OCI-LY3 (cell line): ENCODE measurements at regions not wholly inside any gene's neighbourhood (a gene's known extent, or its start where the extent isn't known, plus 50 kb on each side); places are given as distances from the start of the nearest gene placed in this dataset.

Source experiments
- CTCF ChIP-seq: fragments of 200-600, 300-600 bp; sonication (generic); IDR thresholded peaks from 2 replicates; pipeline ENCODE4 v1.5.1; 2014; ENCODE audit warnings: antibody characterized with exemption, low read length, low read depth
- EZH2phosphoT487 ChIP-seq: fragments of 200-600 bp; shearing (Covaris generic); IDR thresholded peaks from 2 replicates; pipeline ENCODE4 v1.6.1; 2018; ENCODE audit warnings: antibody characterized with exemption, mixed run types, low read depth

GRCh38 chr6:21914121-21914973 lies 320.8 kb downstream of the SOX4 start:
- TF ChIP-seq CTCF = no peak
- no peak for TF ChIP-seq EZH2phosphoT487
